HCT116 (cell line): ENCODE measurements at regions not wholly inside any gene's neighbourhood (a gene's known extent, or its start where the extent isn't known, plus 50 kb on each side); places are given as distances from the start of the nearest gene placed in this dataset.

Experiments used
- ATAC-seq: fragments of 200-7000 bp; cut with Tn5 transposase; 2 replicates; pipeline ENCODE4 v1.9.1; 2020; ENCODE audit warnings: mild to moderate bottlenecking, moderate library complexity
- BruUV-seq: library from RNA; stranded (reverse); fragments of 400-500 nt; replicated peaks from 2 replicates; lab custom pipeline; 2021; lab: Mats Ljungman, UMichigan
- CTCF ChIA-PET: fragments of 300-600 bp; sonication (Branson Sonifier 250); formaldehyde crosslinking; loops from one replicate; lab custom pipeline; 2021; ENCODE audit warnings: antibody characterized with exemption; lab: Charles Lee
- POLR2A ChIA-PET: fragments of 300-600, 350-600 bp; sonication (Branson Sonifier 250); formaldehyde crosslinking; loops from one replicate; lab custom pipeline; 2021; ENCODE audit warnings: antibody characterized with exemption; lab: Charles Lee
- RAD21 ChIA-PET, 2 experiments: fragments of 300-600 bp; sonication (Branson Sonifier 250); formaldehyde crosslinking; loops; one replicate each; lab custom pipeline; 2023; ENCODE audit warnings: low total read pairs in 2 of 2; ENCODE audit not compliant: uncharacterized antibody in 2 of 2, unreplicated experiment in 2 of 2, low non-redundant PET in 1 of 2; lab: Charles Lee
- DNase-seq: peaks from one replicate; pipeline ENCODE4 v3.0.0-alpha.2; 2010; ENCODE audit warnings: low read depth, low spot score
- H2AFZ ChIP-seq: fragments of 200-600 bp; shearing (Covaris generic), sonication (generic); 2 replicates; pipeline ENCODE4 v1.6.1; 2017; ENCODE audit warnings: low read depth, mixed run types, mixed read lengths, antibody characterized with exemption, low read length; ENCODE audit not compliant: poor library complexity, severe bottlenecking
- H3K27ac ChIP-seq: 2 replicates; pipeline ENCODE4 v1.5.1; 2012; ENCODE audit warnings: low read depth, low read length
- H3K27me3 ChIP-seq: fragments of 200-600 bp; sonication (generic); 2 replicates; pipeline ENCODE4 v1.6.1; 2016; ENCODE audit warnings: mixed run types, low read length, mixed read lengths; ENCODE audit not compliant: insufficient read depth
- H3K36me3 ChIP-seq, 2 experiments: fragments of 200-500 bp in 1 of 2; fragments of 200-600 bp in 1 of 2; sonication (Bioruptor generic) in 1 of 2; sonication (generic) in 1 of 2; 2 replicates each; pipeline versions ENCODE4 v1.5.1 to v1.6.1; 2014 to 2016; ENCODE audit warnings: low read length in 2 of 2, inconsistent platforms in 1 of 2, mixed read lengths in 1 of 2, mixed run types in 1 of 2; ENCODE audit not compliant: insufficient read depth in 2 of 2, control insufficient read depth in 1 of 2
- H3K4me1 ChIP-seq, 2 experiments: fragments of 200-600 bp in 1 of 2; sonication (generic) in 1 of 2; 2 replicates each; pipeline versions ENCODE4 v1.5.1 to v1.6.1; 2012 to 2017; ENCODE audit warnings: low read length in 2 of 2, inconsistent platforms in 1 of 2, mild to moderate bottlenecking in 1 of 2, mixed read lengths in 1 of 2, mixed run types in 1 of 2, moderate library complexity in 1 of 2; ENCODE audit not compliant: insufficient read depth in 2 of 2, control insufficient read depth in 1 of 2
- H3K4me2 ChIP-seq: fragments of 200-600 bp; sonication (generic); 2 replicates; pipeline ENCODE4 v1.6.1; 2017; ENCODE audit warnings: mixed run types, low read length, mixed read lengths
- H3K4me3 ChIP-seq, 2 experiments: fragments of 200-600 bp in 1 of 2; sonication (generic) in 1 of 2; replicated peaks in 1 of 2; 2 replicates each; pipeline ENCODE4 v1.5.1; 2011 to 2016; ENCODE audit warnings: low read length in 2 of 2, control low read depth in 1 of 2, low read depth in 1 of 2, mild to moderate bottlenecking in 1 of 2, mixed read lengths in 1 of 2, mixed run types in 1 of 2
- H3K79me2 ChIP-seq: fragments of 200-600 bp; sonication (generic); 2 replicates; pipeline ENCODE4 v1.6.1; 2017; ENCODE audit warnings: mild to moderate bottlenecking, mixed run types, low read length, moderate library complexity, mixed read lengths; ENCODE audit not compliant: insufficient read depth
- H3K9ac ChIP-seq: fragments of 200-600 bp; sonication (generic); 2 replicates; pipeline ENCODE4 v1.6.1; 2016; ENCODE audit warnings: low read length, mixed read lengths
- H3K9me2 ChIP-seq: fragments of 200-600 bp; sonication (generic), shearing (Covaris generic); 2 replicates; pipeline ENCODE4 v1.6.1; 2017; ENCODE audit warnings: mixed run types, mild to moderate bottlenecking, moderate library complexity; ENCODE audit not compliant: insufficient read depth
- H3K9me3 ChIP-seq, 2 experiments: fragments of 200-500 bp in 1 of 2; fragments of 200-600 bp in 1 of 2; sonication (Bioruptor generic) in 1 of 2; sonication (generic) in 1 of 2; 2 replicates each; pipeline ENCODE4 v1.6.1; 2014 to 2017; ENCODE audit warnings: low read length in 2 of 2, mixed read lengths in 2 of 2, inconsistent platforms in 1 of 2, low read depth in 1 of 2, mild to moderate bottlenecking in 1 of 2, mixed run types in 1 of 2, moderate library complexity in 1 of 2; ENCODE audit not compliant: control insufficient read depth in 1 of 2, insufficient read depth in 1 of 2
- H4K20me1 ChIP-seq: fragments of 200-600 bp; sonication (generic), shearing (Covaris generic); 2 replicates; pipeline ENCODE4 v1.6.1; 2017; ENCODE audit warnings: mixed run types, mild to moderate bottlenecking, moderate library complexity; ENCODE audit not compliant: insufficient read depth
- CBX3 ChIP-seq: IDR thresholded peaks from 2 replicates; pipeline ENCODE4 v1.6.1; 2012; ENCODE audit warnings: low read depth
- CEBPB ChIP-seq: IDR thresholded peaks from 2 replicates; pipeline ENCODE4 v1.6.1; 2012; ENCODE audit warnings: low read depth
- EGR1 ChIP-seq: IDR thresholded peaks from 2 replicates; pipeline ENCODE4 v1.6.1; 2012; ENCODE audit warnings: low read depth
- ELF1 ChIP-seq: IDR thresholded peaks from 2 replicates; pipeline ENCODE4 v1.6.1; 2012; ENCODE audit warnings: low read depth, borderline replicate concordance
- EZH2 ChIP-seq: fragments of 200-600 bp; sonication (generic); IDR thresholded peaks from 2 replicates; pipeline ENCODE4 v1.6.1; 2017; ENCODE audit warnings: antibody characterized with exemption, mixed run types
- EZH2phosphoT487 ChIP-seq: fragments of 200-600 bp; IDR thresholded peaks from 2 replicates; pipeline ENCODE4 v1.6.1; 2018; ENCODE audit warnings: antibody characterized with exemption, borderline replicate concordance
- JUND ChIP-seq: IDR thresholded peaks from 2 replicates; pipeline ENCODE4 v1.6.1; 2012
- SIN3A ChIP-seq: IDR thresholded peaks from 2 replicates; pipeline ENCODE4 v1.6.1; 2012; ENCODE audit warnings: low read depth
- TCF7L2 ChIP-seq: IDR thresholded peaks from 2 replicates; pipeline ENCODE4 v1.7.0; 2011; ENCODE audit warnings: borderline replicate concordance, inconsistent platforms; ENCODE audit not compliant: insufficient read depth, insufficient read length; ENCODE audit errors: extremely low read depth
- YY1 ChIP-seq: IDR thresholded peaks from 2 replicates; pipeline ENCODE4 v1.6.1; 2011; ENCODE audit warnings: low read length, low read depth, moderate library complexity, mild to moderate bottlenecking; ENCODE audit not compliant: insufficient replicate concordance; ENCODE audit errors: extremely low read depth
- ZFX ChIP-seq: fragments of 450-650 bp; IDR thresholded peaks from 2 replicates; pipeline ENCODE4 v1.6.1; 2017
- intact Hi-C: fragments of 100-400 bp; cut with micrococcal nuclease; formaldehyde crosslinking; loops from 2 replicates; pipeline ENCODE4 v1.10.0; 2022
- TF ChIP-seq, protein P1 (sequence below): IDR thresholded peaks from 2 replicates; pipeline ENCODE4 v1.6.1; 2011; ENCODE audit warnings: mild to moderate bottlenecking, low read length, moderate library complexity; ENCODE audit not compliant: insufficient replicate concordance; ENCODE audit errors: extremely low read depth
- TF ChIP-seq, protein P2 (sequence below): IDR thresholded peaks from 2 replicates; pipeline ENCODE4 v1.6.1; 2012; ENCODE audit warnings: low read depth
- TF ChIP-seq, protein P3 (sequence below): IDR thresholded peaks from 2 replicates; pipeline ENCODE4 v1.6.1; 2012

DNA sequence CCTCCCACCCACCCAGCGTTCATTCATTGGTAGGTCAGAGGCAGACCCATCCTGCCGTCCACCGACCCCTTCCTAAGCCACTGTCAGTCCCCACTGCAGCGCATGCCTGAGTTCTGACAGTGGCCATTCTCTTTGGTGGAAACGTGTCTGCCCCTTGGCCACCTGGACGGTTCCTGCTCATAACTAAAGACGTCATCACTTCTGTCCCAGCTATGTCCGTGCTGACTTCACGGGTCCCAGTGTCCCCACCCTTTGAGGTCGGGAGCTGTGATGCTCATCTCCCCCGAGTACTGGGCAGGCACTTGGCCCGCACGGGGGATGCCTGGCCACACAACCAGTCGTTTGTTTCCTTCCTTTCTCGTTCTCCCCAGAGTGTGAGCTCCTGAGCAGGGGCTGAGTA, 267.1 kb downstream of the C16orf95 start:
- TF ChIP-seq CEBPB = no peak
- no peak for TF ChIP-seq SIN3A
- no peak overlapping the region for H2AFZ ChIP-seq
- ChIA-PET CTCF (interaction anchor here (1.0 kb wide), 1 partner anchor 13 kb away, joined by 3 read pairs; no protein-coding TSS in a partner anchor), RAD21 (no interaction called here), POLR2A (no interaction called here)
- H3K27me3 ChIP-seq = no peaks in the 10 kb centered on the region
- H3K79me2 ChIP-seq = no peaks in the 10 kb centered on the region
- H3K9ac ChIP-seq = no peak overlapping the region
- no peaks in the 10 kb centered on the region for H3K36me3 ChIP-seq
- no peak overlapping the region for H3K4me3 ChIP-seq
- no peak overlapping the region for H3K4me2 ChIP-seq
- H3K4me1 ChIP-seq = no peaks in the 10 kb centered on the region
- no peak overlapping the region for H3K27ac ChIP-seq
- no peak for DNase-seq
- intact Hi-C loops = no loop called here
- H4K20me1 ChIP-seq = no peaks in the 10 kb centered on the region
- H3K9me2 ChIP-seq = no peaks in the 10 kb centered on the region
- no peaks in the 10 kb centered on the region for H3K9me3 ChIP-seq
- no peak for ATAC-seq
- no TSS peak for BruUV-seq

DNA sequence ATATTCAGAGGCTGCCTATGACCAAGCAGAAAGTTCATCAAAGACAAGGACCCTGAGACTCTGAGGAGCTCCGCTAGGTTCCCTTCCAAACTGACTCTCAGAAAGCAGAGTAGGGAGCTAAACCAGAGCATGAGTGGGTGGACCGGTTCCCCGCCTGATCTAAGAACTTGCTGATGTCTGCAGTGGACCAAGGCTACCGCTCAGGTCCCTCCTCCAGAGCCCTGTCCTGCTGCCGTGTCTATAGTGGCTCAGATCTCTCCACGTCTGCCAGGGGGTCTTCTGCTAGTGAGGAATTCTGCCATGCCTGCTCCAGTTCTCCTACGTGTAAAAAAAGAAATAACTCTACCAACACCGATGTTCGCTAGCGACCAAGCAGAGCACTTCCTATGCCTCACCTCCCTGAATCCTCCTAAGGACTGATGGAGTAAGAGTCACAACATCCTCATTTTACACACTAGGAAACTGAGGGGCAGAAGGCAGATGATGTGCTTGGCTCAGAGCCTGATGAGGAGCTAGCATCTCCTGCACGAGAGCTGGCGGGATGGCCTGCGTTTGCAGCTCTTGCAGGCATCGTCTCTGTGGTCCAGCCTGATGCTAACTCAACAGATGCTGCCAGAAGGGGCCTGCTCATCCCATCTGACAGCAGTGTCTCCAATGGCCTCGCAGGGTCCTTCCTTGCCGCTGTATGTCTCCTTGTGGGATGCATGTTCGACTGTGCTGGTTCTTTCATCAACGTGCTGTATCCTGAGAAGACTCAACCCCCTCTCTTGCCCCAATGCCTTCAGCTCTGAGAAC, 265.5 kb downstream of the C16orf95 start:
- CTCF ChIA-PET = interaction anchor here (3.2 kb wide), 1 partner anchor 11 kb away, joined by 17 read pairs; no protein-coding TSS in a partner anchor
- Histone ChIP-seq H3K27ac (no peak overlapping the region), H3K36me3 (no peaks in the 10 kb centered on the region), H3K9me2 (no peaks in the 10 kb centered on the region), H3K9ac (no peak overlapping the region), H2AFZ (no peak overlapping the region), H3K4me1 (no peaks in the 10 kb centered on the region), H3K79me2 (no peaks in the 10 kb centered on the region), H3K4me2 (no peak overlapping the region), H3K27me3 (no peaks in the 10 kb centered on the region), H4K20me1 (no peaks in the 10 kb centered on the region), H3K4me3 (no peak overlapping the region), H3K9me3 (no peaks in the 10 kb centered on the region)
- ATAC-seq = no peak
- POLR2A ChIA-PET = interaction anchor here (1.2 kb wide), 1 partner anchor 11 kb away, joined by 3 read pairs; no protein-coding TSS in a partner anchor
- no TSS peak for BruUV-seq
- RAD21 ChIA-PET = no interaction called here
- DNase-seq = no peak
- intact Hi-C loops = no loop called here
- no peak for TF ChIP-seq EZH2
- TF ChIP-seq EZH2phosphoT487 = no peak
- TF ChIP-seq CEBPB = no peak
- TF ChIP-seq, protein P1, sequence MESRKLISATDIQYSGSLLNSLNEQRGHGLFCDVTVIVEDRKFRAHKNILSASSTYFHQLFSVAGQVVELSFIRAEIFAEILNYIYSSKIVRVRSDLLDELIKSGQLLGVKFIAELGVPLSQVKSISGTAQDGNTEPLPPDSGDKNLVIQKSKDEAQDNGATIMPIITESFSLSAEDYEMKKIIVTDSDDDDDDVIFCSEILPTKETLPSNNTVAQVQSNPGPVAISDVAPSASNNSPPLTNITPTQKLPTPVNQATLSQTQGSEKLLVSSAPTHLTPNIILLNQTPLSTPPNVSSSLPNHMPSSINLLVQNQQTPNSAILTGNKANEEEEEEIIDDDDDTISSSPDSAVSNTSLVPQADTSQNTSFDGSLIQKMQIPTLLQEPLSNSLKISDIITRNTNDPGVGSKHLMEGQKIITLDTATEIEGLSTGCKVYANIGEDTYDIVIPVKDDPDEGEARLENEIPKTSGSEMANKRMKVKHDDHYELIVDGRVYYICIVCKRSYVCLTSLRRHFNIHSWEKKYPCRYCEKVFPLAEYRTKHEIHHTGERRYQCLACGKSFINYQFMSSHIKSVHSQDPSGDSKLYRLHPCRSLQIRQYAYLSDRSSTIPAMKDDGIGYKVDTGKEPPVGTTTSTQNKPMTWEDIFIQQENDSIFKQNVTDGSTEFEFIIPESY = no peak
- TF ChIP-seq TCF7L2 = no peak
- TF ChIP-seq CBX3 = no peak
- TF ChIP-seq ELF1 = no peak
- no peak for TF ChIP-seq YY1
- TF ChIP-seq, protein P2, sequence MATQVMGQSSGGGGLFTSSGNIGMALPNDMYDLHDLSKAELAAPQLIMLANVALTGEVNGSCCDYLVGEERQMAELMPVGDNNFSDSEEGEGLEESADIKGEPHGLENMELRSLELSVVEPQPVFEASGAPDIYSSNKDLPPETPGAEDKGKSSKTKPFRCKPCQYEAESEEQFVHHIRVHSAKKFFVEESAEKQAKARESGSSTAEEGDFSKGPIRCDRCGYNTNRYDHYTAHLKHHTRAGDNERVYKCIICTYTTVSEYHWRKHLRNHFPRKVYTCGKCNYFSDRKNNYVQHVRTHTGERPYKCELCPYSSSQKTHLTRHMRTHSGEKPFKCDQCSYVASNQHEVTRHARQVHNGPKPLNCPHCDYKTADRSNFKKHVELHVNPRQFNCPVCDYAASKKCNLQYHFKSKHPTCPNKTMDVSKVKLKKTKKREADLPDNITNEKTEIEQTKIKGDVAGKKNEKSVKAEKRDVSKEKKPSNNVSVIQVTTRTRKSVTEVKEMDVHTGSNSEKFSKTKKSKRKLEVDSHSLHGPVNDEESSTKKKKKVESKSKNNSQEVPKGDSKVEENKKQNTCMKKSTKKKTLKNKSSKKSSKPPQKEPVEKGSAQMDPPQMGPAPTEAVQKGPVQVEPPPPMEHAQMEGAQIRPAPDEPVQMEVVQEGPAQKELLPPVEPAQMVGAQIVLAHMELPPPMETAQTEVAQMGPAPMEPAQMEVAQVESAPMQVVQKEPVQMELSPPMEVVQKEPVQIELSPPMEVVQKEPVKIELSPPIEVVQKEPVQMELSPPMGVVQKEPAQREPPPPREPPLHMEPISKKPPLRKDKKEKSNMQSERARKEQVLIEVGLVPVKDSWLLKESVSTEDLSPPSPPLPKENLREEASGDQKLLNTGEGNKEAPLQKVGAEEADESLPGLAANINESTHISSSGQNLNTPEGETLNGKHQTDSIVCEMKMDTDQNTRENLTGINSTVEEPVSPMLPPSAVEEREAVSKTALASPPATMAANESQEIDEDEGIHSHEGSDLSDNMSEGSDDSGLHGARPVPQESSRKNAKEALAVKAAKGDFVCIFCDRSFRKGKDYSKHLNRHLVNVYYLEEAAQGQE = no peak
- no peak for TF ChIP-seq JUND
- TF ChIP-seq, protein P3, sequence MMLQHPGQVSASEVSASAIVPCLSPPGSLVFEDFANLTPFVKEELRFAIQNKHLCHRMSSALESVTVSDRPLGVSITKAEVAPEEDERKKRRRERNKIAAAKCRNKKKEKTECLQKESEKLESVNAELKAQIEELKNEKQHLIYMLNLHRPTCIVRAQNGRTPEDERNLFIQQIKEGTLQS = no peak
- no peak for TF ChIP-seq EGR1
- no peak for TF ChIP-seq ZFX
